ENCODE measurements at regions not wholly inside any gene's neighbourhood (a gene's known extent, or its start where the extent isn't known, plus 50 kb on each side); places are given as distances from the start of the nearest gene placed in this dataset.
"Not testable (repeated sequence)": the region's sequence is repeated elsewhere in the genome, so short reads cannot be mapped to it uniquely, and the experiment has no call there.

GRCh38 chr9:73893230-73893629 is 603.9 kb upstream of the RORB start:
- H3K27ac ChIP-seq (ENCODE audit: low read depth, low read length), result no peak overlapping the region

DNA sequence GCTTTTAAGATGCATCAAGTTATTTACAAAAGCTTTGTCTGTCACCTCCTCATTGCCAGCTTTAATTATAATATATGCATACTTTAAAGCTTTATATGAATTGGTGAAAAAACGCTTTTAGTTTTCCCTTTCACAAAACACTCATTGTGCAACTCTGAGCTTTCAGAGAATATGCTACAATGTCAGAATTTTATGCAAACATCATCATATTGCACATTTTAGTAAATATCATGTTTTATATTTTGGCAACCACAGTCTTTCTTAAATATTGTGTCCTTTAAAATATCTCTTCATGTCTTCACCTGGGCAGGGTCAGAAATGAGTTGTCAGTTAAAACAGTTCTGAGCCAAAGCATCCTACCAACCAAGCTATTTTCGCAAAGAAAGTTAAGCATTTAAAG is 601.1 kb upstream of the RORB start:
- H3K4me1 ChIP-seq (ENCODE audit: control insufficient read depth, insufficient read depth, low read length), result no peaks in the 10 kb centered on the region
- H3K9me3 ChIP-seq (ENCODE audit: control insufficient read depth, insufficient read depth, low read depth, low read length), result no peaks in the 10 kb centered on the region
- H3K27ac ChIP-seq (ENCODE audit: low read depth, low read length), result no peak overlapping the region
- no peaks in the 10 kb centered on the region for H3K36me3 ChIP-seq (ENCODE audit: control insufficient read depth, insufficient read depth, low read length)
- no peak overlapping the region for H3K9ac ChIP-seq (ENCODE audit: low read length)
- no peak overlapping the region for H3K4me3 ChIP-seq (ENCODE audit: low read depth, low read length)
- no peaks in the 10 kb centered on the region for H3K27me3 ChIP-seq (ENCODE audit: control insufficient read depth, insufficient read depth, low read length)

More at GRCh38 chr9:73893230-73893629, 603.9 kb upstream of the RORB start:
- no peaks in the 10 kb centered on the region for H3K4me1 ChIP-seq (ENCODE audit: control insufficient read depth, insufficient read depth, low read length)
- no peak overlapping the region for H3K9ac ChIP-seq (ENCODE audit: low read length)
- H3K4me3 ChIP-seq (ENCODE audit: low read depth, low read length), result no peak overlapping the region
- no peaks in the 10 kb centered on the region for H3K36me3 ChIP-seq (ENCODE audit: control insufficient read depth, insufficient read depth, low read length)
- no peaks in the 10 kb centered on the region for H3K27me3 ChIP-seq (ENCODE audit: control insufficient read depth, insufficient read depth, low read length)
- H3K9me3 ChIP-seq (ENCODE audit: control insufficient read depth, insufficient read depth, low read depth, low read length), result no peaks in the 10 kb centered on the region

DNA sequence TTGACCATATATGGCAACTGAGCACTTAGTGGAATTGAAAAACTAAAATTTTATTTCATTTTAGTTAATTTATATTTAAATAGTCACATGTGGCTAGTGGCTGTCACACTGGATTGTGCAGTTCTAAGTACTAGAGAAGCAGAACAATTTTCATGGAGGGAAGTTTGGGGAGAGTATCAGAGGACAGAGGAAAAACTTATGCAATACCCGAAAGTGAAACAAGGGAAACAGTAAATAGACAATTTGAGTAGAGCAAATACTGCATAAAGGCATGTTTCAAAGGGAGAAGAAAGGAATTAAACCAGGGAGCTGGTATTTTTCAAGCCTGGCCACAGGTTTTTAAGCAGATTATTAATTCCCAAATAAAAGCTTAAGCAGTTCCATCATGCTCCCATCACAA is 590.5 kb upstream of the RORB start:
- Histone ChIP-seq H3K9me3 (ENCODE audit: control insufficient read depth, insufficient read depth, low read depth, low read length) (no peaks in the 10 kb centered on the region), H3K4me3 (ENCODE audit: low read depth, low read length) (no peak overlapping the region), H3K27me3 (ENCODE audit: control insufficient read depth, insufficient read depth, low read length) (no peaks in the 10 kb centered on the region), H3K9ac (ENCODE audit: low read length) (no peak overlapping the region), H3K27ac (ENCODE audit: low read depth, low read length) (no peak overlapping the region), H3K4me1 (ENCODE audit: control insufficient read depth, insufficient read depth, low read length) (peaks cover 5% of the 10 kb centered on the region; the same call in 1 of the 2 replicates), H3K36me3 (ENCODE audit: control insufficient read depth, insufficient read depth, low read length) (no peaks in the 10 kb centered on the region)

DNA sequence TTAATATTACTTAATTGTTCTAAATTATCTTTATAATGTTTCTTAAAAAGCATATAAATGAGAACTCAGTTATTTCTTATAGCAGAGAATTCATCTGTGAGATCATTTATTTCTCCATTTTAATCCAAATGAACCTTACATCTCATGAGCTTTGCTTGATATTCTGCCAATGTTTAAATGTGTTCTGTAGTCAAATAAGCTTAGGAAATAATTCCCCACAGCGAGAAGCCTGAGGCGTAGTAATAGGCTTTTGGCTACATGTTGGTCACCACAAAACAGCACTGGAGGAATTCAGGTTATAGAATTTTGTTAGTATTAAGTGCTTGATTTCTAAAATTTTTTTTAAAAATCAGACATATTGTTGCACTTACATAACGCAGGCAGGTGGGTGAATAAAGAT is 585.3 kb upstream of the RORB start:
- H3K36me3 ChIP-seq (ENCODE audit: control insufficient read depth, insufficient read depth, low read length), result no peaks in the 10 kb centered on the region
- no peak overlapping the region for H3K4me3 ChIP-seq (ENCODE audit: low read depth, low read length)
- H3K27ac ChIP-seq (ENCODE audit: low read depth, low read length), result no peak overlapping the region
- H3K4me1 ChIP-seq (ENCODE audit: control insufficient read depth, insufficient read depth, low read length), result peaks cover 4% of the 10 kb centered on the region; the same call in 1 of the 2 replicates
- H3K27me3 ChIP-seq (ENCODE audit: control insufficient read depth, insufficient read depth, low read length), result no peaks in the 10 kb centered on the region
- no peaks in the 10 kb centered on the region for H3K9me3 ChIP-seq (ENCODE audit: control insufficient read depth, insufficient read depth, low read depth, low read length)
- no peak overlapping the region for H3K9ac ChIP-seq (ENCODE audit: low read length)

- Histone ChIP-seq H3K9me3 (ENCODE audit: control insufficient read depth, insufficient read depth, low read depth, low read length) (no peaks in the 10 kb centered on the region), H3K4me1 (ENCODE audit: control insufficient read depth, insufficient read depth, low read length) (peaks cover 9% of the 10 kb centered on the region)
These were observed 581.0 kb upstream of the RORB start for GRCh38 chr9:73916016-73916673.

GRCh38 chr9:73919712-73920111 is 577.4 kb upstream of the RORB start:
- no peak overlapping the region for H3K9ac ChIP-seq (ENCODE audit: low read length)
- H3K4me1 ChIP-seq (ENCODE audit: control insufficient read depth, insufficient read depth, low read length), result peaks cover 9% of the 10 kb centered on the region

More at GRCh38 chr9:73916016-73916673, 581.0 kb upstream of the RORB start:
- Histone ChIP-seq H3K27ac (ENCODE audit: low read depth, low read length) (no peak overlapping the region), H3K4me3 (ENCODE audit: low read depth, low read length) (no peak overlapping the region), H3K9ac (ENCODE audit: low read length) (no peak overlapping the region), H3K27me3 (ENCODE audit: control insufficient read depth, insufficient read depth, low read length) (no peaks in the 10 kb centered on the region), H3K36me3 (ENCODE audit: control insufficient read depth, insufficient read depth, low read length) (no peaks in the 10 kb centered on the region)

GRCh38 chr9:73923796-73924195 is 573.3 kb upstream of the RORB start:
- H3K27me3 ChIP-seq (ENCODE audit: control insufficient read depth, insufficient read depth, low read length), result no peaks in the 10 kb centered on the region
- no peaks in the 10 kb centered on the region for H3K9me3 ChIP-seq (ENCODE audit: control insufficient read depth, insufficient read depth, low read depth, low read length)
- H3K9ac ChIP-seq (ENCODE audit: low read length), result no peak overlapping the region
- H3K36me3 ChIP-seq (ENCODE audit: control insufficient read depth, insufficient read depth, low read length), result no peaks in the 10 kb centered on the region
- peaks cover 2% of the 10 kb centered on the region; the same call in 1 of the 2 replicates for H3K4me1 ChIP-seq (ENCODE audit: control insufficient read depth, insufficient read depth, low read length)
- no peak overlapping the region for H3K27ac ChIP-seq (ENCODE audit: low read depth, low read length)
- no peak overlapping the region for H3K4me3 ChIP-seq (ENCODE audit: low read depth, low read length)

More at GRCh38 chr9:73919712-73920111, 577.4 kb upstream of the RORB start:
- Histone ChIP-seq H3K9me3 (ENCODE audit: control insufficient read depth, insufficient read depth, low read depth, low read length) (no peaks in the 10 kb centered on the region), H3K27me3 (ENCODE audit: control insufficient read depth, insufficient read depth, low read length) (no peaks in the 10 kb centered on the region), H3K4me3 (ENCODE audit: low read depth, low read length) (no peak overlapping the region), H3K27ac (ENCODE audit: low read depth, low read length) (no peak overlapping the region), H3K36me3 (ENCODE audit: control insufficient read depth, insufficient read depth, low read length) (no peaks in the 10 kb centered on the region)

DNA sequence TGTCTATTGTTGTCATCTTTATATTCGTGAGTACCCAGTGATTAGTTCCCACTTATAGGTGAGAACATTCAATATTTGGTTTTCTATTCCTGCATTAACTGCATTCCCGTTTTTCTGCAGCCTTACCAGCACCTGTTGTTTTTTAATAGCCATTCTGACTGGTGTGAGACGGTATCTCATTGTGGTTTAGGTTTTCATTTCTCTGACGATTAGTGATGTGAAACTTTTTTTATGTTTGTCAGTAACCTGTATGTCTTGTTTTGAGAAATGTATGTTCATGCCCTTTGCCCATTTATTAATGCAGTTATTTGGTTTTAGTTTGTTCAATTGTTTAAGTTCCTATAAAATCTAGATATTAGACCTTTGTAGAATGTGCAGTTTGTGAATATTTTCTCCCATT is 546.0 kb upstream of the RORB start:
- H3K9ac ChIP-seq (ENCODE audit: low read length), result no peak overlapping the region
- no peak overlapping the region for H3K27ac ChIP-seq (ENCODE audit: low read depth, low read length)
- no peak overlapping the region for H3K4me3 ChIP-seq (ENCODE audit: low read depth, low read length)
- no peaks in the 10 kb centered on the region for H3K36me3 ChIP-seq (ENCODE audit: control insufficient read depth, insufficient read depth, low read length)
- no peaks in the 10 kb centered on the region for H3K9me3 ChIP-seq (ENCODE audit: control insufficient read depth, insufficient read depth, low read depth, low read length)
- H3K27me3 ChIP-seq (ENCODE audit: control insufficient read depth, insufficient read depth, low read length), result no peaks in the 10 kb centered on the region
- H3K4me1 ChIP-seq (ENCODE audit: control insufficient read depth, insufficient read depth, low read length), result no peaks in the 10 kb centered on the region

- Histone ChIP-seq H3K4me3 (ENCODE audit: low read depth, low read length) (no peak overlapping the region), H3K36me3 (ENCODE audit: control insufficient read depth, insufficient read depth, low read length) (no peaks in the 10 kb centered on the region), H3K4me1 (ENCODE audit: control insufficient read depth, insufficient read depth, low read length) (no peaks in the 10 kb centered on the region), H3K9ac (ENCODE audit: low read length) (no peak overlapping the region), H3K9me3 (ENCODE audit: control insufficient read depth, insufficient read depth, low read depth, low read length) (peaks cover 5% of the 10 kb centered on the region; the same call in 1 of the 2 replicates), H3K27ac (ENCODE audit: low read depth, low read length) (no peak overlapping the region), H3K27me3 (ENCODE audit: control insufficient read depth, insufficient read depth, low read length) (no peaks in the 10 kb centered on the region)
These were observed 534.3 kb upstream of the RORB start for GRCh38 chr9:73962792-73963191.

- no peaks in the 10 kb centered on the region for H3K4me1 ChIP-seq (ENCODE audit: control insufficient read depth, insufficient read depth, low read length)
- H3K9me3 ChIP-seq (ENCODE audit: control insufficient read depth, insufficient read depth, low read depth, low read length), result peaks cover 36% of the 10 kb centered on the region
- peaks cover 7% of the 10 kb centered on the region for H3K36me3 ChIP-seq (ENCODE audit: control insufficient read depth, insufficient read depth, low read length)
- H3K4me3 ChIP-seq (ENCODE audit: low read depth, low read length), result no peak overlapping the region
- H3K27me3 ChIP-seq (ENCODE audit: control insufficient read depth, insufficient read depth, low read length), result no peaks in the 10 kb centered on the region
- no peak overlapping the region for H3K9ac ChIP-seq (ENCODE audit: low read length)
- no peak overlapping the region for H3K27ac ChIP-seq (ENCODE audit: low read depth, low read length)
These were observed 527.2 kb upstream of the RORB start for GRCh38 chr9:73969936-73970335.

GRCh38 chr9:73976424-73976823 is 520.7 kb upstream of the RORB start:
- not testable (repeated sequence) for H3K9me3 ChIP-seq (ENCODE audit: control insufficient read depth, insufficient read depth, low read depth, low read length); H3K27ac ChIP-seq (ENCODE audit: low read depth, low read length); H3K27me3 ChIP-seq (ENCODE audit: control insufficient read depth, insufficient read depth, low read length); H3K9ac ChIP-seq (ENCODE audit: low read length); H3K36me3 ChIP-seq (ENCODE audit: control insufficient read depth, insufficient read depth, low read length); H3K4me1 ChIP-seq (ENCODE audit: control insufficient read depth, insufficient read depth, low read length); H3K4me3 ChIP-seq (ENCODE audit: low read depth, low read length)

All from HUES6 (cell line).